H7 (cell line): ENCODE measurements at regions not wholly inside any gene's neighbourhood (a gene's known extent, or its start where the extent isn't known, plus 50 kb on each side); places are given as distances from the start of the nearest gene placed in this dataset.

Experiments used
- DNase-seq: peaks from one replicate; pipeline ENCODE4 v3.0.0; 2012
- H3K27me3 ChIP-seq: 2 replicates; pipeline ENCODE4 v1.6.0; 2011; ENCODE audit warnings: mild to moderate bottlenecking, low read length; ENCODE audit not compliant: control insufficient read depth, insufficient read depth
- H3K36me3 ChIP-seq: replicated peaks from 2 replicates; pipeline ENCODE4 v1.5.1; 2011; ENCODE audit warnings: low read length; ENCODE audit not compliant: control insufficient read depth, insufficient read depth
- H3K4me3 ChIP-seq: 2 replicates; pipeline ENCODE4 v1.5.1; 2011; ENCODE audit warnings: low read depth, mild to moderate bottlenecking, control low read depth, low read length, moderate library complexity; ENCODE audit not compliant: insufficient read depth

DNA sequence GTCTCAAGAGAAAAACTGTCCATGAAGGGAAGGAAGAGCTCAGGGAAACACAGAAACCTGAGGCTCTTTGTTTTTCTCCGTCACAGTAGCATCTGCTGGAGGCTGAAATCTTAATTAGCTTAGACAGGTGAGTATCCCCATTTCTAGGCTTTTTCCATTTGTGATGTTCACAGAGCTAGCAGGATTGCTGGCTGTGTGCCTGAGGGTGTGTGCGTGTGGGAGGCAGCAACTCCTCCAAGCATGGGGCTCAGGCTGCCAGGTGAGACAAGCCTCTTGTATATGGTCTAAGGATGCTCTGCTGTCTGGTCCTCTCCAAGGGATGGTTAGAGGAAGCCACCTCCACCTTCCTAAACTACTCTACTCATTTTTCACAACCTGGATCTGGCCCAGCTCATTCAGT, 569.9 kb downstream of the HS3ST4 start:
- no peaks in the 10 kb centered on the region for H3K27me3 ChIP-seq
- no peak overlapping the region for H3K4me3 ChIP-seq
- H3K36me3 ChIP-seq, result no peaks in the 10 kb centered on the region
- DNase-seq, result no peak

DNA sequence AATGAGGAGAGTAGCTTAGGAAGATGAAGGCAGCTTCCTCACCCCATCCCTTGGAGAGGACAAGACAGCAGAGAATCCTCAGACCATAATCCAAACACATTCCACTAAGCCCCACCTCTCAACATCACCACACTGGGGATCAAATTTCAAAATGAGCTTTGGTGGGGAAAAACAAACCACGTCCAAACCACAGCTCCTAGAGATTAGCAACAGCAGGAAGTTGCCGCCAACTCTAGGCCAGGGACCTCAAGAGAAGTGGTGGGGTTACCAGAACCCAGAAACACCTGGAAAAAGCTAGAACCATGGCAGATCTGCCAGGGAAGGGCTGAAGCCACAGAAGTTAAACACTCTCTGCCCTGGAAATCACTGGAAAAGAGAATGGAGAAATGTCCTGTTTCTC, 571.6 kb downstream of the HS3ST4 start:
- Histone ChIP-seq H3K36me3 (no peaks in the 10 kb centered on the region), H3K4me3 (no peak overlapping the region), H3K27me3 (no peaks in the 10 kb centered on the region)
- no peak for DNase-seq

DNA sequence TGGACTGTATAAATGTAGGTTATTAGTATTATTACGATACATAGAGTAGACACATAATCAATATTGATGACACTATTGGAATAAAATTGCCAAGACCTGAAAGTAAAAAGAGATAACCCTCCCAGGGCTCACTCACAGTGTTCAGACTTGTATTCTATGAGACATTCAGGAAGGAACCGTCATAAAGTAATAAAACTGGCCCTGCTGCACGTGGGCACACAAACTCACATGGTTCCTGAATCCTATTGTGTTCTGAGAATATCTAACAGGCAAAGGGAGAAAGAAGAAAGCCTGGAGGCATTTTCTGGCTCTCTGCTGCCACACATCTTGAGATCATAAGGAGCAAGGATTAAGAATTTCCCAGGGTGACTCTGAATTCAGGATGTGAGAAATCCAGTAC, 575.9 kb downstream of the HS3ST4 start:
- H3K36me3 ChIP-seq, result no peaks in the 10 kb centered on the region

DNA sequence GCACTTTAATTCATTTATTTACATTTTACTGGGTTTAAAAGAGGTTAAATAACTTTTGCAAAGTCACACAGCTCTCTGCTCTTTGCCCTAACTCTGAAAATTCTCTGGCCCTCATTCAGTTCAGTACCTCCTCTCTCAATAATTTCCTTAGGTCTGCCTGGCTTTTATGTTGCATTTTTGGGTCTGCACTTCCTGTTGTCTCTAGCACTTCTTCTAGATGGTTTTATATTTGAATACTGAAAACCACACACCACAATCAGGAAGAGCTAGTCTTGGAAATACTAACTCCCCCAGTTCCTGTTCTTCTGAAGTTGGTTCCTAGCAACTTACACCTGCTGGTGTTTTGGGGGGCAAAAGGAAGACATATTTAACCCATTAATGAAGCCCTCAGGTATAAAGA, 577.9 kb downstream of the HS3ST4 start:
- no peaks in the 10 kb centered on the region for H3K27me3 ChIP-seq
- no peak for DNase-seq
- H3K36me3 ChIP-seq, result no peaks in the 10 kb centered on the region
- H3K4me3 ChIP-seq, result no peak overlapping the region

More for the DNA sequence above, 575.9 kb downstream of the HS3ST4 start:
- H3K4me3 ChIP-seq, result no peak overlapping the region
- H3K27me3 ChIP-seq, result no peaks in the 10 kb centered on the region
- no peak for DNase-seq

DNA sequence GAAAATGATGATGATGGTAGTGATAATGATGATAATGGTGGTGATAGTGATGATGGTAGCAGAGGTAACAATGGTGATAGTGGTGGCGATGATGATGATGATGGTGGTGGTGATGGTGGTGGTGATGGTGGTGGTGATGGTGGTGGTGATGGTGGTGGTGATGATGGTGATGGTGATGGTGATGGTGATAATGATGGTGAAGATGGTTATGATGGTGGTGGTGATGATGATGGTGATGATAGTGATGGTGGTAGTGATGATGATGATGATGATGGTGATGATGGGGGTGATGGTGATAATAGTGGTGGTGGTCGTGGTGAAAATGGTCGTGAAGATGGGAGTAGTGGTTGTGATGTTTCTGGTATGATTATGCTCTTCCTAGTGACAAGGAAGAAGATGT, 581.8 kb downstream of the HS3ST4 start:
- DNase-seq, result no peak
- no peaks in the 10 kb centered on the region for H3K27me3 ChIP-seq
- H3K4me3 ChIP-seq, result no peak overlapping the region
- H3K36me3 ChIP-seq, result no peaks in the 10 kb centered on the region

DNA sequence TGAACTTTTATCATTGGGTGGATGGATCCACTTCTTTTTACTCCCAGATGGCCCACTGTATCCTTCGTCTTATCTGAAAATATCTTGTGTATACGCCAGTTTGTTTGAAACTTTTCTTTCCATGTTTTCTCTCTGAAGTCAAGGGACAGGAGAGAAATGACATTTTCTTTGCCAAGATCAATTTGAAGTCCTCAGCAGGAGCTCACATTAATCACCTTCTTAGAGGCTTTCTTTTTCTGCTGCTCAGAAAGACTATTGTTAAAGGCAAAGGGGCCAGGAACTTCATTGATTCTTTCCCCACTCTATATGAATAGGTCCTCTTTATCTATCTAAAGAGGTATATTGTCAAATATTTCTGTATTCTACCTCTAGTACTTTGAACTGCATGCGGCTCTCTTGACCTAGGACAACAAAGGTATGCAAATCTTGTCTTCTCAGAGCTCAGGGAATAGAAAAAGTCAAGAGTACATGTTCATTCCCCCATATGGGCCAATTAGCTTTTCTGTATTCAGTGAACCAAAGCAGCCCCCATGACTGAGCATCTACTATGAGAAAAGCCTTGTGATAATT, 583.3 kb downstream of the HS3ST4 start:
- Histone ChIP-seq H3K36me3 (no peaks in the 10 kb centered on the region), H3K4me3 (no peak overlapping the region), H3K27me3 (no peaks in the 10 kb centered on the region)
- DNase-seq, result no peak

DNA sequence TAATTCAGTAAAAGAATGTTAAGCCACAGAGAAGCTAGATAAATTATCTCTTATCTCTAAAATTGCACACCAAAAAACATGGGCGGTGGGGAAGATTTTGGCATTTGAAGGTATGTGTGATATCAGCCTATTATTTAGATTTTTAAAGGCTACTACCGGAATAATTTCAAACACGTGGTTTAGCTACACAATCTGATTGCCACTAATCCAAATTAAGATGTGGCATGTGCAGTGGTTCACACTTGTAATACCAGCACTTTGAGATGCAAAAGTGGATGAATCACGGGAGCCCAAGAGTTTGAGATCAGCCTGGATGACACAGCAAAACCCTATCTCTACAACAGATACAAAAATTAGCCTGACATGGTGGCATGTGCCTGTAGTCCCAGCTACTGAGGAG, 584.5 kb downstream of the HS3ST4 start:
- Histone ChIP-seq H3K36me3 (no peaks in the 10 kb centered on the region), H3K27me3 (no peaks in the 10 kb centered on the region), H3K4me3 (no peak overlapping the region)
- DNase-seq, result no peak

DNA sequence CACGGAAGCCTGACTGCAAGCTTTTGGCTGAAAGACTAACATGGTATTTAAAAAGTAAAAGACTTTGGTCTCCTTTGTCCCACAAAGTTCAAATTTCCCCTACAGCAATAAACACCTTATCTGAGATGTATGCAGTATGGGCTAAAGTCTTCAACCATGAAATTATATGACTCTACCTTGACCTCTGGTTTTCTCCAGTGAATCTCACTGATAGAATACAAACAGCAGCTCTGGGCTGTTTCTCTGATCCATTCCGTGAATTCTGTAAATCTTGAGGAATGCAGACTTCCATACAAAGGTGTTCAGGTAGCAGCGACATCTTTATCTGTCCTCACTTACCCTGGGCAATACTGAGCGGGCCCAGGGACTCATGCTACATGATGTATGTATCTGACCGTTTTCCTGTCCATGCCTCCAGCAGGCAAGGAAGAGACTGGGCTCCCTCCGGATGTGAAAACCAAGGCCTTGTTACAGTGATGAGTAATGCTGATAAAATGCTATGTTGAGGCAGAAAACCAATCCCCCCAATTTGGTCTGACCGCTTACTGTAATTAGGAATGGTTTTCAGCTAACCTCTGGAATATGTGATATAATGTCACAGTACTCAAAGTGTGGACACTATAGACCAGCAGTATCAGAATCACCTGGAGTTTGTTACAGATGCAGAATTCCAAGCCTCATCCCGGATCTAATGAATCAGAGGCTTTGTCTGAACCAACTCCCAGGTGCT, 589.8 kb downstream of the HS3ST4 start:
- DNase-seq, result no peak
- Histone ChIP-seq H3K4me3 (no peak overlapping the region), H3K27me3 (no peaks in the 10 kb centered on the region), H3K36me3 (no peaks in the 10 kb centered on the region)

DNA sequence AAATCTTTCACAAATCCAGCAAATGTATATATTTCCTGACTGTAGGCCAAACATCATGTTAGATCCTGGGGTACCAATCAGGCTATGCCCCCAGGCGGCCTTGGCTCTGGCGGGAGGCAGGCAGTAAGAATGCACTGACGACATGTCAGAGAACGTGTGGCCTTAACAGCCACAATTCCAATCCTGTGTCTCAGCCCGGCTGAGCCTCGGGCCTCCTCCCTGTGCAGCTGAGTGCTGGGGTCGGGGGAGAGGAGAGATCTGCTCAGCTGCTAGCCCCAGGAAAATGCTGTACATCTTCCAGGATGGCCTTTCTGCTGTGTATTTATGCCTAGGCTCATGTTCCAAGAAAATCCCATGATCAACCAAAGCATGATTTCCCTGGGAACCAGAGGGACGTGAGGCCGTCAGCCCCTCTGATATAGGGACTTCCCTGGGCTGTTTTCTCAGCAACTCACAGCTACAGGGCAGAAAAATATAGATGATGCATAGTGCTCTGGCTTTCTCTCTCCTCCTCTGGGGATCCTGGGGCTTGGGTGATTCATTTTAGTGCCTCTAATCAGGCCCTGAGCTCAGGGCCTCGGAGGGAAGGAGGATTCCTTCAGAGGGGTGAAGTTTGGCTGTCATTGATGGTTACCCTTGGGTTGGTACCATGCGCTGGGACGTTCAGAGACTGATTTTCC, 604.0 kb downstream of the HS3ST4 start:
- H3K27me3 ChIP-seq, result no peaks in the 10 kb centered on the region
- DNase-seq, result no peak
- H3K36me3 ChIP-seq, result no peaks in the 10 kb centered on the region
- no peak overlapping the region for H3K4me3 ChIP-seq

DNA sequence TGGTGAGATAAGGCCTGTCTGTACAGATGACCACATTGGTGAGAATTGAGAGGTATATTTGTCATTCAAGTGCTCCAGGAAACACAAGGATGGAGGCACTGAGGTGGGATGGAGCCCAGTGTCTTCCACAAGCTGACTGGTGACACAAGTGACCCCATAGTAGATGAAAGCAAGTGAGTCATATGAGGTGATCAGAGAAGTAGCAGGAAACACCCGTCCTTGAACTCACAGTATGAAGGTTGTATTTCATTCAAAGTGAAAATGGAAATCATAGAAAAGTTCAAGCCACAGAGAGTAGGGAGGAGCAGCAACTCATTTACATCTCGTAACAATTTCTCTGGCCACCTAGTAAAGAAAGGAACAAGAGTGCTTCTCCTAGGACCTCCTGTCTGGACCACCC, 609.8 kb downstream of the HS3ST4 start:
- no peak for DNase-seq
- H3K36me3 ChIP-seq, result no peaks in the 10 kb centered on the region
- no peak overlapping the region for H3K4me3 ChIP-seq
- no peaks in the 10 kb centered on the region for H3K27me3 ChIP-seq

DNA sequence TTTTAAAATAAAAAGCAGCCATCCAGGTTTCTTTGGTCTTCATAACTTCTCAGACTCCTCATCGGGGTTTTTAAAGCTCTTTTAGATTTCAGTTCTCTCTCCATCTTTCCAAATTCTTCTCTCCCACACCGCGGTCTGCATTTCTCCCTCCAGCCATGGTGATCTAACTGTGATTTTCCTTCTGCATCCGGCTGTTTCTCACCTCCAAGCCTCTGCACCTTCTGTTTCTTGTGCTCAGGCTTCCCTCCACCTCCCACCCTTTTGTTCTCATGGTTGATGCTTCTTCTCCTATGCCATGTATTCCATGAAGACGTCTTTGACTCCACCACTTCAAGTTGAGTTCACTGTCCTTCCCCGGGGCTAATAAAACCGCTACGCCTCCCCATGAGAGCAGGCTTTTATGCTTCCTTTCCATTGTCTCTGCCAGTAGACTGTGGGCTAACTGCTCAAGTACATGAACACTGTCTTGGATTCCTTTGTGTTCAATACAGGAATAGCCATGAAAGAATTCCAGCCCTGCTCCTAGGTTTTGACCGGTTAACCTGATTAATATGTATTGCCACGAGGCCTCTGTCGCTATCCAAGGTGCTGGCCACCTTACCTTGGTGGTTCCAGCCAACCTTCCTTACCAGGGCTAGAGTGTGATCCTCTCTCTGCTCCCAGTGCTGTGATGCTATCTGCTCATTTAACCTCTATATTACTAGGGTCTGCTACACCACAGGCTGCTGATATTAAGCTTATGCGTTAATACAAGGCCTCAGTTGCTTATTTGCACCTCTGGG, 625.1 kb downstream of the HS3ST4 start:
- Histone ChIP-seq H3K27me3 (no peaks in the 10 kb centered on the region), H3K36me3 (no peaks in the 10 kb centered on the region), H3K4me3 (no peak overlapping the region)
- peak; percentile 28 for DNase-seq

DNA sequence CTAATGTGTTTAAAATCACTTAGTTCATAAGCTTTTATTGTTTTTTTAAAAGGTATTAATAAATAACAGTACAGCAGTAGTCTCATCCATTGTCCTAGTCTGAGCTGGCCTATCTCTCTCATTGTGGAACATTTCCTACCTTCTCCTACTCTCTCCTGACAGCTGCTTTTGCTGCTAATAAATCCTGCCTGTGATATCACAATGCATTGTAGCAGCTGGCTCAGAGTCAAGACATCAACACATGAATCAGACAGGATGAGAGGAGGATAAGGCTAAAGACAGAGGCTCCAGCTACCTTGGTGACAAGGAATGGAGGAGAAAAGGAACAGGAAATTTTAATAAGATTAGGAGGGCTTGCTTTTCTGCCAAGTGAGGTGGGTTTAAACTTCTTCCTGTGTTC, 626.1 kb downstream of the HS3ST4 start:
- Histone ChIP-seq H3K27me3 (no peaks in the 10 kb centered on the region), H3K4me3 (no peak overlapping the region), H3K36me3 (no peaks in the 10 kb centered on the region)
- DNase-seq, result no peak

DNA sequence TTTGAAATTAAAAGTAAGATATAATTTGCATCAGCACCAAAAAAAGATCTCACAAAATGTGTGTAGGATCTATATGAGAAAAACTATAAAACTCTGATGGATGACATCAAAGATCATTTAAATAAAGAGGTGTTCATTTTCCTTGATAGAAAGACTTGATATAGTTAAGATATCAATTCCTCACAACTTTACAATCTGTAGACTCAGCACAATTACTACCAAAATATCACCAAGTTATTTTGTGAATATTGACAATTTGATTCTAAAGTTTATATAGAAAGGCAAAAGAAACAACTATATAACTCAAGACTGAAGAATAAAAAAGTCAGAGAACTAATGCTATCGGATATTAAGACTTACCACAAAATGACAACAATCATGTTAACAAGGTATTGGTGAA, 638.9 kb downstream of the HS3ST4 start:
- no peak overlapping the region for H3K4me3 ChIP-seq
- no peaks in the 10 kb centered on the region for H3K36me3 ChIP-seq
- H3K27me3 ChIP-seq, result no peaks in the 10 kb centered on the region
- DNase-seq, result no peak

DNA sequence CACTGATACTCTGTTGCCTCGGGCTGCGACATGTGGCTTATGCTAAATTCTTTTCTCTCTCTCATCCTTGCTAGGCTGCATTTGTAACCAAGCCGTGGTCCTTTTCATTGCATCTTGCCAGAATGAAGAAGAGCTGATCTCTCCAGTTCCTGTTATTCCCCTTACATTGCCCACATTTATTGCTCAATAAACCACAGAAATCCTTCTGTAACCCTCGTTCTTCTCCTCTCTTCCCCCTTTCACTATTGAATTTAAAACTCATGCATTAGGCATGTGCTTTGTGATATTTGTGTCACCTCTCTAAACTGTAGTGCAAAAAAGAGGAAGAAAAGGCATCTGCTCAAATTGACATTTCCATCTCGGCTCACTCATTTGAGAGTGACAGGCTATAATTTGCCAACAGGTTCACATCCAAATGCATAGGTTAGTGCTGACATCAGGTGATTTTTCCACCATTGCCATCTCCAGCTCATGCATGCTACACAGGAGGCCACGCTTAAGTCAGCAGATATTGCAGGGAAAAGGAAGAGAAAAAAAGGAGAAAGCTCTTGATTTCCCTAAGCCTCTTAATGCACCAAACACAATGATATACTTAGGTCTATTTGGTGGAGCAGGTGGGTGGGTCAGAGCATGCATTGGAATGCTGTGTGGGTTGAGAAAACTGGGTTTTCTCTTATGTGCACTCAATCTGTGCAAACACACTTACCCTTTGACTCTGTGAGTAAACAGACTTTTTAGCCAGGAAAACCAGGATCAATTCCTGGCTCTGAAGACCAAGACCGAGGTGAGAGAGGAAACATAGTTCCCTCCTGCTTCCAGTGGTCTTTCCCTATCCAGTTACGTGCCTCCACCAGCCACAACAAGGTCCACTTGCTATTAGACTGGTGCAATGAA, 642.7 kb downstream of the HS3ST4 start:
- Histone ChIP-seq H3K27me3 (no peaks in the 10 kb centered on the region), H3K4me3 (no peak overlapping the region), H3K36me3 (no peaks in the 10 kb centered on the region)
- DNase-seq, result no peak
